Renal cortical epithelial cell (primary cell): ENCODE measurements at regions not wholly inside any gene's neighbourhood (a gene's known extent, or its start where the extent isn't known, plus 50 kb on each side); places are given as distances from the start of the nearest gene placed in this dataset.
"Not testable (repeated sequence)": the region's sequence is repeated elsewhere in the genome, so short reads cannot be mapped to it uniquely, and the experiment has no call there.

Source experiments
- DNase-seq: peaks from one replicate; pipeline ENCODE4 v3.0.0-alpha.2; 2011; ENCODE audit warnings: low read depth

- not testable (repeated sequence) for DNase-seq
Measured at GRCh38 chrX:31014474-31014873, 57.4 kb downstream of the FTHL17 start.

DNA sequence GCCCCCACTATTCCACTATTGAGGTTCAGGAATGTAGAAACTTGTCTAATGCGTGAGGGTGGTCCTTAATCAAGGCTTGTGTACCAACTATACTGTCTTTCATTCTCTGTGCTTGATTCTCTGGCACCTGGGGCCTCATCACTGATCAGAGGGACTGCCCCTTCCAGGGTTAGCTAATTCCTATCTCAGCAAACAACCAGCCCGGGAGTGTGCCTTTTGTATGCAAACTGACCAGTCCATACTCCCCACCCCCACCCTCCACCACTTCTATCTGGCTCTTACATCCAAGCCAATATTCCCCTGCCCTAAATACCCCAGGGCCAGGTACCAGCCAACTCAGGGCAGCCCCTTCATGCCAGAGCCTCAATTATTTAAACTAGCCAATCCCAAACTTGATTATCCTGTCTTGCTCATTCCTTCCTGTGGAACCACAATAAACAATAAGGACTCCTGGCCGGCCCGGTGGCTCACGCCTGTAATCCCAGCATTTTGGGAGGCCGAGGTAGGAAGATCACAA is 59.3 kb downstream of the FTHL17 start:
- DNase-seq: no peak

DNA sequence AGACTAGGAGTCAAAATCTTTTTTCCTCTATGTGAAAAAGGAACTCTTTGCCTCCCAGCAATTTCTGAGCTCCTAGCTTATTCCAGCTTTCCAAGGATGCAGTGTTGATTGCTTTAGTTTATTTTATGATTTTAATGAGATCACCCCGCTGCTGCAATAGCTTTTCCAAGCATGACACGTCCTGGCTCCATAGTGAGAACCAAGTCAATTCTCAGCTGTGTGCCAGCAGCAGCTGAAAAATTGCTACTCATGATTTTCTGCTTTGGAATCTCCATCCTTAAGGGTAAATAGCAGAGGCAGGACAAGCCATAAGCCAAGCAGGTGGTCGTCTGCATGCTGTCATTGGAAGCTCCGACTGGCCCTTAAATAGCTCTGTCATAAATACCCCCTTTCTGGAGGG is 64.5 kb downstream of the FTHL17 start:
- DNase-seq: no peak

DNA sequence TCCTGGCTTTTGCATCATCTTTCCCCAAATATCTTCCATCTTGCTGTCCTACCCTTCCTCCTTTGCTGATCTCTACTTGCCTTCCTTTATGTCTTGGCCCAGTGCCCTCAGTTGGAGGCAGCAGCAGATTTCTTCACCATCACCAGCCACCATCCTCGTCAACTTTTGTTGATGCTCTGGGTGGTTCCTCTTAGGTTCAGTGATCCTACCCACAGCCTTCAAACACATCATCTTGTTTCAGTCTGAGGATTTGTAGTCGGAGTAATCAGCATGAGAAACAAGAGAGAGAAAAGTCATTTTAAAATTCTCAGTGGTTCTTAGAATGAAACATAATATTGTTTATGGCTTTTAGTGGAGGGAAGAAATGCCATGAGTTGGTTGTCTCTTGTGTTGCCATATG is 65.8 kb downstream of the FTHL17 start:
- DNase-seq: no peak

DNA sequence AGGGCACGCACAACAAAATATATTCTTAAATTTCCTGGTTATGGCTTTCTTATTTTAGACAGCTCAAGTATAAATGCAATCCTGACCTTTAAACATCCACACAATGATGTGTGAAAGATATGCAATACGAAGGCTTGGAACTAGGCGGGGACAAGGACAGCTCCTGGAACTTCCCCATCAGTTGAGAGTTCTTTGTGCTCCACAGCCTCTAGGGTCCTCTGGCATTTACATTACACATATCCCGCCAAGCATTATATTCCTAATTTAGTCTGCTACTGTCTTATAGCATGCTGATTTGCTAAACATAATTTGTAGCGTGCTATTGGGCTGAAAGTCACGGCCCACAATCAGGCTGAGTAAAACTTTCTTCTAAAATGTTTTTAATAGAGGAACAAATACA is 74.4 kb downstream of the FTHL17 start:
- DNase-seq: no peak

DNA sequence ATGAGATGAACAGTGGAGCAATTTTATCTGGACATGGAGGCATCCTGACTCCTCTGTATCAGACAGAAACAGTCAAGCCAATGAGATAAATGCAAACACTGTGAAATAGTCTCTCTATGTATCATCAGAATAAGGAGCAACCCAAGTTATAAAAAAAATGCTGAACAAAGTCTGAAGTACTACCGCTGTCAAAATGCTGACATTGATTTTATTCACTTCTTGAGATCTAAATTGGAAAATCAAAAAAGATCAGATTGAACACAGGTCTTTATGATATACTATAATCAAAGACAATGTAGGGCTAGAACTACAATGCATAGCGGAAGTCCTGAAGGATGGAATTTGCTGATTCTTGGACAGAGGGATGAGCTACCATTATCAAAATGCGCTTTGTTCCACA is 76.1 kb downstream of the FTHL17 start:
- no peak for DNase-seq

GRCh38 chrX:30995060-30995700 is 76.7 kb downstream of the FTHL17 start:
- DNase-seq: no peak

- DNase-seq: not testable (repeated sequence)
Measured at GRCh38 chrX:30994018-30994417, 77.8 kb downstream of the FTHL17 start.

- DNase-seq: no peak
Measured at GRCh38 chrX:30992381-30992904, 79.4 kb downstream of the FTHL17 start.

- DNase-seq: no peak
Measured at GRCh38 chrX:30990361-30990760, 81.5 kb downstream of the FTHL17 start.

- DNase-seq: no peak
Measured at GRCh38 chrX:30982467-30982866, 89.4 kb downstream of the FTHL17 start.

DNA sequence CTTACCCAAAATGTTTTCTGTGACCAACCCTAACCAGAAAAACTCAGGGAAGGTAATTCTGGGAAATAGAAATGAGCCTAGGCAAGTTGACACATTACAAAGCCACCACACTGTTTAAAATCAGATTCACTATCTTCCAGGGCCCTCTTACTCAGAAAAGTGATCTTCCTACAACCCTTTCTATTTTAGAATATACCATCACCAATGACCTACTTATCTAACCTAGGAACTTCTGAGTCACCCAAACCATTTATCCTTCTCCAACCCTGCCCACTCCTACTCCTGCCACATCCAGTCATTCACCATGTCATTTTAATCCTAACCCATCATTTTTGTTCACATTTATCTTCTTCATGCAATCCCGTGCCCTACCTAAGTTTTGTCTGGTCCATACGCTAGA is 89.9 kb downstream of the FTHL17 start:
- no peak for DNase-seq

- no peak for DNase-seq
Measured at GRCh38 chrX:30979271-30979670, 90.2 kb upstream of the TAB3 start.

- DNase-seq: no peak
Measured at GRCh38 chrX:30975467-30975866, 86.4 kb upstream of the TAB3 start.

GRCh38 chrX:30973784-30974427 is 84.9 kb upstream of the TAB3 start:
- no peak for DNase-seq

GRCh38 chrX:30971774-30972603 is 82.9 kb upstream of the TAB3 start:
- peak; percentile 36 for DNase-seq

GRCh38 chrX:30967516-30967915 is 78.5 kb upstream of the TAB3 start:
- DNase-seq: no peak

DNA sequence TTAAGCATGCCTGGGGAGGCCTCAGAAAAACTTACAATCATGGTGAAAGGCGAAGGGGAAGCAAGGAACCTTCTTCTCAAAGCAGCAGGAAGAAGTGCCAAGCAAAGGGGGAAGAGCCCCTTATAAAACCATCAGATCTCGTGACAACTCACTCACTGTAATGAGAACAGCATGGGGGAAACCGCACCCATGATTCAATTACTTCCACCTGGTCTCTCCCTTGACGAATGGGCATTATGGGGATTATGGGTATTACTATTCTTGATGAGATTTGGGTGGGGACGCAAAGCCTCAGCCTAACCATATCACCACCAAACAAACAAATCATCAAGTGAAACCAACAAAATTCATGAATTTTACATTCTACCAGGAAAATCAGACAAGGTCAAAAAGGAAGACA is 76.7 kb upstream of the TAB3 start:
- no peak for DNase-seq

- no peak for DNase-seq
Measured at GRCh38 chrX:30961387-30962174, 72.5 kb upstream of the TAB3 start.

- DNase-seq: peak; percentile 92
Measured at GRCh38 chrX:30957753-30958152, 68.7 kb upstream of the TAB3 start.

- no peak for DNase-seq
Measured at GRCh38 chrX:30955687-30956086, 66.6 kb upstream of the TAB3 start.

- peak; percentile 42 for DNase-seq
Measured at GRCh38 chrX:30951003-30951402, 61.9 kb upstream of the TAB3 start.
